Testis (tissue), 2 donors: ENCODE measurements at regions not wholly inside any gene's neighbourhood (a gene's known extent, or its start where the extent isn't known, plus 50 kb on each side); places are given as distances from the start of the nearest gene placed in this dataset.

ENCODE experiments used
- DNase-seq: peaks from one replicate; pipeline ENCODE4 v3.0.0-alpha.2; 2019
- H3K27ac ChIP-seq, 2 donors: fragments of 200-600 bp; sonication (generic); one replicate each; pipeline ENCODE4 v1.5.1; 2019
- H3K27me3 ChIP-seq: fragments of 200-600 bp; sonication (generic); one replicate; pipeline ENCODE4 v1.5.1; 2019
- H3K36me3 ChIP-seq: fragments of 200-600 bp; sonication (generic); one replicate; pipeline ENCODE4 v1.5.1; 2017; ENCODE audit warnings: low read depth; ENCODE audit errors: missing control alignments
- H3K4me1 ChIP-seq: fragments of 200-600 bp; sonication (generic); one replicate; pipeline ENCODE4 v1.5.1; 2019
- H3K4me3 ChIP-seq, 2 donors: fragments of 200-600 bp; sonication (generic); one replicate each; pipeline ENCODE4 v1.5.1; 2017 to 2019
- H3K9me3 ChIP-seq: fragments of 200-600 bp; sonication (generic); one replicate; pipeline ENCODE4 v1.5.1; 2017
- POLR2A ChIP-seq: fragments of 450-650 bp; IDR thresholded peaks from one replicate; pipeline ENCODE4 v1.6.1; 2017; ENCODE audit warnings: antibody characterized with exemption, mild to moderate bottlenecking, moderate library complexity
- WGBS, 2 donors: methylation state at CpG; one replicate each; pipeline ENCODE4 v1.1.5; 2018; 5-methylcytosine and 5-hydroxymethylcytosine counted together
- intact Hi-C: fragments of 100-400 bp; cut with DNase I; formaldehyde crosslinking; loops from one replicate; pipeline ENCODE4 v1.15.1; 2023; ENCODE audit warnings: low total_unique reads
- TF ChIP-seq, protein P1 (sequence below), 3 experiments: fragments of 450-650 bp in 2 of 3; fragments of 200-600 bp in 1 of 3; sonication (generic) in 1 of 3; IDR thresholded peaks; one replicate each; pipeline ENCODE4 v1.5.1; 2016 to 2019; ENCODE audit warnings: antibody characterized with exemption in 3 of 3, mild to moderate bottlenecking in 2 of 3, moderate library complexity in 1 of 3

DNA sequence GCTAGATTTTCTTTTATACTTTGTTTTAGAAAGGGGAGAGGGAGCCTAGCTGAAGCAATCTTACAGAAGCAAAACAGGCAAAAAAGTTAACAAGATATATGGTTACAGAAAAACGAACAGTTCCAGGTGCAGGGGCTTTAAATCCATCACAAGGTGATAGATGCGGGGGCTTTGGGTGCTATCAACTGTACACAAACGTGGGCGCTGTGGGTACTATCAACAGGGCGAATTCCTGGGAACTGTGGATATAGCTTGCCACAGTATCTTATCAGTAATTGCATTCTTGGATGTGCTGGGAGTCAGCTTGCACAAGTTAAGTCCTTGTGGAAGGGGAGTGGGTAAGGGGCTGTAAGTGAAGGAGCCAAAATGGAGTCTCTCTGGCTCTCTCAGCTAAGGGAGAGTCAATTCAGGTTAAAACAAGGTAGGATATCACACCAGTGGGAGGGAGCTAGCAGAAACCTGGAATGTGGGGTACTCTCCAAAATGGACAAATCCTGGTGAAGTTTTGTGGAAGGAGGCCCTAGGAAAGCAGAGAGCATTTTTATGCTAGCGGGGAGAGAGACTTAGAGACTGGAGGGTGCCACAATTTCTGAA, 325.8 kb upstream of the SPHKAP start:
- no peaks in the 10 kb centered on the region for H3K36me3 ChIP-seq
- intact Hi-C loops: no loop called here
- H3K4me1 ChIP-seq: peaks cover 8% of the 10 kb centered on the region
- H3K27ac ChIP-seq: no peak overlapping the region
- DNase-seq: no peak
- 46 to 69% methylated on average over 6 of the region's 6 CpGs for WGBS, 2 donors
- no peak overlapping the region for H3K4me3 ChIP-seq
- TF ChIP-seq, protein P1, sequence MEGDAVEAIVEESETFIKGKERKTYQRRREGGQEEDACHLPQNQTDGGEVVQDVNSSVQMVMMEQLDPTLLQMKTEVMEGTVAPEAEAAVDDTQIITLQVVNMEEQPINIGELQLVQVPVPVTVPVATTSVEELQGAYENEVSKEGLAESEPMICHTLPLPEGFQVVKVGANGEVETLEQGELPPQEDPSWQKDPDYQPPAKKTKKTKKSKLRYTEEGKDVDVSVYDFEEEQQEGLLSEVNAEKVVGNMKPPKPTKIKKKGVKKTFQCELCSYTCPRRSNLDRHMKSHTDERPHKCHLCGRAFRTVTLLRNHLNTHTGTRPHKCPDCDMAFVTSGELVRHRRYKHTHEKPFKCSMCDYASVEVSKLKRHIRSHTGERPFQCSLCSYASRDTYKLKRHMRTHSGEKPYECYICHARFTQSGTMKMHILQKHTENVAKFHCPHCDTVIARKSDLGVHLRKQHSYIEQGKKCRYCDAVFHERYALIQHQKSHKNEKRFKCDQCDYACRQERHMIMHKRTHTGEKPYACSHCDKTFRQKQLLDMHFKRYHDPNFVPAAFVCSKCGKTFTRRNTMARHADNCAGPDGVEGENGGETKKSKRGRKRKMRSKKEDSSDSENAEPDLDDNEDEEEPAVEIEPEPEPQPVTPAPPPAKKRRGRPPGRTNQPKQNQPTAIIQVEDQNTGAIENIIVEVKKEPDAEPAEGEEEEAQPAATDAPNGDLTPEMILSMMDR (IDR thresholded peaks at IDR 0.05): no peak
- no peak for TF ChIP-seq POLR2A
- no peaks in the 10 kb centered on the region for H3K27me3 ChIP-seq
- no peaks in the 10 kb centered on the region for H3K9me3 ChIP-seq

DNA sequence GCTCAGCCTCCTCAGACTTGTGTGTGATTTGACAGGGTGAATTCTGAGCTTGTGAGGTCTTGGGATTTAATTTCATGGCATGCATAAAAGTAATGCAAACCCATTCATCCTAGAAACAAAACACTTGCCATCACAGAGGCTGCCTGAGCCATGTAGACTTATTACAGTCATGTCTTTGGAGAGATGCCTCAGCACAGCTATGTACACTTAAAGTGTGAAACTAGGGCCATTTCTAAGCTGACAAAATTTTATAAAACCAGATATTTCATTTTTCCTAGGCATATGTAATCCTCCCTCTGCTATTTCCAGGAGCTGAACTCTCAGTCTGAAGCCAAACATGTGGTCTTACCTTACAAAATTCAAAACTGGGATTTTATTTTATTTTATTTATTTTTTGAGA, 322.2 kb upstream of the SPHKAP start:
- H3K27me3 ChIP-seq: no peaks in the 10 kb centered on the region
- H3K27ac ChIP-seq: no peak overlapping the region
- H3K9me3 ChIP-seq: no peaks in the 10 kb centered on the region
- TF ChIP-seq POLR2A: no peak
- TF ChIP-seq, protein P1 (IDR thresholded peaks at IDR 0.05): no peak
- DNase-seq: no peak
- intact Hi-C loops: no loop called here
- no peaks in the 10 kb centered on the region for H3K36me3 ChIP-seq
- no peak overlapping the region for H3K4me3 ChIP-seq
- H3K4me1 ChIP-seq: peaks cover 8% of the 10 kb centered on the region

DNA sequence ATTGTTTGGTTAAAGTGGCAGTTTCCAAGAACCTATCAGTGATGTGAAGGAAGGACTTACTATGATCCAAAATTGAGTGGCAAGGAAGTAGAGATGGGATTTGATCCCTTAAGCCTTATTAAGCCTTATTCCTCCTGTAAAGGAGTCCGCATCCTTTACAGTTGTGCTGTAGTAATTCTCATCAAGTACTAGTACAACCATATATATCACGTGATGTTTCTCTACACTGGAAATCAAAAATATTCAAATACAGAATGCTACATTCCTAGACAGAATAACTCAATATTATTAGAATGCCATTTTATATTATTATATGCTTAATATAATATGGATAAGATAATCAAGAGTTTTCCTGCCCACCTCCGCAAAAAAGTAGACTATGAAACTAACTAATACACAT, 312.4 kb upstream of the SPHKAP start:
- TF ChIP-seq, protein P1 (IDR thresholded peaks at IDR 0.05): no peak
- H3K36me3 ChIP-seq: no peaks in the 10 kb centered on the region
- H3K27me3 ChIP-seq: no peaks in the 10 kb centered on the region
- WGBS, 2 donors: 93 to 96% methylated on average over 3 of the region's 3 CpGs
- H3K27ac ChIP-seq: no peak overlapping the region
- H3K4me3 ChIP-seq: no peak overlapping the region
- H3K4me1 ChIP-seq: no peaks in the 10 kb centered on the region
- intact Hi-C loops: no loop called here
- no peak for DNase-seq
- H3K9me3 ChIP-seq: no peaks in the 10 kb centered on the region

DNA sequence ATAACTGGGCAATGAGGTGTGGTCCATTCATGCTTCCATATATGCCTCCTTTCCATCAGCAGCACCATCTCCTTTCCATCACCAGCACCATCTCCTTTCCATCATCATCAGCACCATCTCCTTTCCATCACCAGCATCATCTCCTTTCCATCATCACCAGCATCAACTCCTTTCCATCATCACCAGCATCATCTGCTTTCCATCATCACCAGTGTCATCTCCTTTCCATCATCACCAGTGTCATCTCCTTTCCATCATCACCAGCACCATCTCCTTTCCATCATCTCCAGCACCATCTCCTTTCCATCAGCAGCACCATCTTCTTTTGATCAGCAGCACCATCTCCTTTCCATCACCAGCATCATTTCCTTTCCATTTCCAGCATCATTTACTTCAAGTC, 297.5 kb upstream of the SPHKAP start:
- intact Hi-C loops: no loop called here
- Histone ChIP-seq H3K36me3 (no peaks in the 10 kb centered on the region), H3K9me3 (no peaks in the 10 kb centered on the region), H3K27me3 (no peaks in the 10 kb centered on the region), H3K4me1 (no peaks in the 10 kb centered on the region), H3K27ac (no peak overlapping the region), H3K4me3 (no peak overlapping the region)
- DNase-seq: no peak
- TF ChIP-seq POLR2A: no peak
- TF ChIP-seq, protein P1 (IDR thresholded peaks at IDR 0.05): no peak

DNA sequence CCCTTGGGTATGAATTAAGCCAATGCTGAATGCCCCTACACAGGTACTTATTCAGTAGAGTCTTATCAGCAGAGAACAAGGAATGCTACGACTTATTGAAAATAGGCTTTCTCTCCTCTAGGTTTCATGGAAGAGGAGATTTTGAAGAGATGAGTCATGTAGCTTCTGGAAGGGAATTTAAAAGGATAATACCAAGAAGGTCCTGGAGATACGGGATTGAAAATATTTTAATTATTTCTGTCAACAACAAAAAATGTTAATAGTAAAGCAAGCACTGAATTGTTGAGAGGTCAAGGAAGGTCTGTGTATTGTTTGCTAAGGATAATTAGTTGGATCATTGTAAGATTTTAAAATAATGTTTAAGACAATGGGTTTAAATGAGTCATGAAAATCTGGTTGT, 293.0 kb upstream of the SPHKAP start:
- TF ChIP-seq POLR2A: no peak
- TF ChIP-seq, protein P1 (IDR thresholded peaks at IDR 0.05): no peak
- Histone ChIP-seq H3K4me1 (no peaks in the 10 kb centered on the region), H3K27me3 (no peaks in the 10 kb centered on the region), H3K27ac (no peak overlapping the region), H3K9me3 (no peaks in the 10 kb centered on the region), H3K36me3 (no peaks in the 10 kb centered on the region), H3K4me3 (no peak overlapping the region)
- 43 to 73% methylated on average over 2 of the region's 2 CpGs for WGBS, 2 donors
- no peak for DNase-seq
- intact Hi-C loops: no loop called here
